ENCODE measurements at regions not wholly inside any gene's neighbourhood (a gene's known extent, or its start where the extent isn't known, plus 50 kb on each side); places are given as distances from the start of the nearest gene placed in this dataset.

DNA sequence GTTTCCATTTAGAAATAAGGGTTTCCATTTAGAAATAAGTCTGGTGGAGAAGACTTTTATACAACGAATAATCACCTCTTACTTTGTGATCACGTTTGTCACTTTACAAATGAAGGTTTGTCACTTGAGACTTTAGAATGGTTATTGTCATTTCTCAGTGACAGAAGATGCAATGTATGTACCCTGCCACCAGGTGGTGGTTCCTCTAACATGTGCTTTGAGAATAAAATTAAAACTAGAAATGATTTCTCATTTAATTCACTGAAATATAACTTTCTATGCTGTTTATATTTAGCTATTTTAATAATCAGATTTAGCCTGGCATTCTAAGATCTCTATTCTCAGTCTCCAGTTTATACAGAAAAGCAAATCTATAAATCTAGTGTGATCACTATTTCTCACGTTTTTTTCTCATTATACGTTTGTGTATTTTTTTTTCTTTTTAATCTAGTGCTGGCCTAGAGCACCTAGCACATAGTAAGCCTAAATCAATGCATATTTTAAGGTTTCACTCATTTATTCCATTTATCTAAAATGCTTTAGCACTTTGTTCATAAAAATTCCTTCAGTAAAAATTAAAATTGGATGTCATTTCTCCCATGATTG lies 57.4 kb upstream of the TFAP2D start:
- no peak for DNase-seq

DNA sequence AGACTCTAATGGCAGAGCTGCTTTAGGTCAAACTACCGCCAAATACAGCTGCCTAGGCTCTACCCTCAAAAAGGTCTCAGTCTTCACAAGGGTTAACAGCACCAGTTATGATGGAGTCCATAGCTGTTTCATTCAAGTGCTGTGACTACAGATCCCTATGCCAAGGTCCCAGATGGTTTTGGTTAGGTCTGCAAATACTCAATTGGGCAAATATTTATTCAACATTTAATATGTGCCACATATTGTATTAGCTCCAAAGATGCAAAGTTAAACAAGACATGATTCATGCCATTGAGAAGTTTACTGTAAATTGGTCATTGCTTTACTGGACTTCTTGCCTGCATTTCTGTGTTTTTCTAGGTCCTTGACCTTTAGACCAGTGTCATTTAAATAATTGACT lies 55.8 kb upstream of the TFAP2D start:
- no peak for DNase-seq

DNA sequence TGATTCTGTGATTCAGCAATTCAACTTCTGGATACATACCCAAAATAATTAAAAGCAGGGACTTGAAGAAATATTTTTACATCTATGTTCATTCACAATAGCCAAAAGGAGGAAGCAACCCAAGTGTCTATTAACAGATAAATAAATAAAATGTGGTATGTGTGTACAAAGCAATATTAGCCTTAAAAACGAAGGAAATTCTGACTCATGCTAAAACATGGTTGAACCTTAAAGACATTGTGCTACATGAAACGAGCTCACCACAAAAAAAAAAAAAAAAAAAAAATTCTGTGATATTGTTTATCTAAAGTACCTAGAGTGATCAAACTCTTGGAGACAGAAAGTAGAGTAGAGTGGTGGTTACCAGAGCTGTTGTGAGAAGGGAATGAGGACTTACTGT lies 54.8 kb upstream of the TFAP2D start:
- no peak for DNase-seq

DNA sequence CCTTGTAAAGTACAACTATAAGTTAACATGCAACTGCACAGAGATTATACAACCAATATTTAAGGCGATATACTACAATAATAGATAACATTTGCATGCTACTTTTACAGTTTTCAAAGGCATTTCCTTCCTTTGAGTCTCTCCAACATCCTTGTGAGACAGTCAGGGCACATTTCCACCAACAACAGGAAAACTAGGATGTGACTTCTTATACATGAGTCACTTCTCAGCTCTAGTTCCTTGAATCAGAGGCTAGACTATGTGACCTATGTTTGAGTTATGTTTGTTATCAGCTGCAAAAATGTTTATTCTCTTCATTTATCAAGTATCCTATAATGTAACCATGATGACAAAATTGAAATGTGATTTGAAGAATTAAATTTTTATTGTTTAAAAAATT lies 51.7 kb upstream of the TFAP2D start:
- DNase-seq: no peak
